T-helper 1 cell treated with Interleukin-12 subunit alpha and Interleukin-12 subunit beta and Interleukin-4 antibody, amounts not matched to agents 30 μg/mL and 1 μg/mL, for 36 hours (primary cell): ENCODE measurements at regions not wholly inside any gene's neighbourhood (a gene's known extent, or its start where the extent isn't known, plus 50 kb on each side); places are given as distances from the start of the nearest gene placed in this dataset.
"Not testable (repeated sequence)": the region's sequence is repeated elsewhere in the genome, so short reads cannot be mapped to it uniquely, and the experiment has no call there.

Experiments
- H3K27ac Mint-ChIP-seq: one replicate; pipeline ENCODE4 v1.8.0; 2021; ENCODE audit warnings: mild to moderate bottlenecking, mixed read lengths
- H3K27me3 Mint-ChIP-seq: one replicate; pipeline ENCODE4 v1.8.0; 2021; ENCODE audit warnings: low read depth, mixed read lengths
- H3K36me3 Mint-ChIP-seq: one replicate; pipeline ENCODE4 v1.8.0; 2021; ENCODE audit warnings: low read depth, mixed read lengths
- H3K4me1 Mint-ChIP-seq: one replicate; pipeline ENCODE4 v1.8.0; 2021; ENCODE audit warnings: low read depth, mixed read lengths
- H3K4me3 Mint-ChIP-seq: one replicate; pipeline ENCODE4 v1.8.0; 2021; ENCODE audit warnings: mild to moderate bottlenecking, moderate library complexity, mixed read lengths
- H3K9me3 Mint-ChIP-seq: one replicate; pipeline ENCODE4 v1.8.0; 2021; ENCODE audit warnings: mixed read lengths

DNA sequence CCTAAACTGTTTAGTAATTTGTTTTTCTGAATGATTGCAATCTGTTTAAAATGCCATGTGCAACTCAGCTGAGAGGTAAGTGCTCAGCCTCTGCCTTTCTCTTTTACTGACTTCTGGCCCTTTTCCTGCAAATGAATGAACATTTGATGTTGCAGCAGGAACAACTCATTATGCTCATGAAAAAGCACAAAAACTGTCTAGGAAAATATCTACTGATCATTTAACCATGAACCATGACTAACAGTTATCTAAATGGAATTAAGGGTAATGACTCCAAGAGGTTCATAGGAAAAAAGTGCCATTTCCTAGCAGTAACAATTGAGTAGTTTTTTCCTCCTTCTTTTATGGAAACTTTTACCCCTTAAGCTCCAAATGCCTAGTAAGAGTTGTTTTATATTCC, 70.6 kb upstream of the ANKH start:
- H3K4me3 Mint-ChIP-seq: no peak overlapping the region
- no peaks in the 10 kb centered on the region for H3K36me3 Mint-ChIP-seq
- H3K4me1 Mint-ChIP-seq: peaks cover 12% of the 10 kb centered on the region
- H3K9me3 Mint-ChIP-seq: no peaks in the 10 kb centered on the region
- H3K27ac Mint-ChIP-seq: no peak overlapping the region
- peaks cover 3% of the 10 kb centered on the region for H3K27me3 Mint-ChIP-seq

- peaks cover 3% of the 10 kb centered on the region for H3K4me1 Mint-ChIP-seq
- peaks cover 19% of the 10 kb centered on the region for H3K27me3 Mint-ChIP-seq
- H3K4me3 Mint-ChIP-seq: no peak overlapping the region
- no peak overlapping the region for H3K27ac Mint-ChIP-seq
- H3K36me3 Mint-ChIP-seq: no peaks in the 10 kb centered on the region
- no peaks in the 10 kb centered on the region for H3K9me3 Mint-ChIP-seq
These were observed 65.7 kb upstream of the ANKH start for GRCh38 chr5:14937254-14937653.

DNA sequence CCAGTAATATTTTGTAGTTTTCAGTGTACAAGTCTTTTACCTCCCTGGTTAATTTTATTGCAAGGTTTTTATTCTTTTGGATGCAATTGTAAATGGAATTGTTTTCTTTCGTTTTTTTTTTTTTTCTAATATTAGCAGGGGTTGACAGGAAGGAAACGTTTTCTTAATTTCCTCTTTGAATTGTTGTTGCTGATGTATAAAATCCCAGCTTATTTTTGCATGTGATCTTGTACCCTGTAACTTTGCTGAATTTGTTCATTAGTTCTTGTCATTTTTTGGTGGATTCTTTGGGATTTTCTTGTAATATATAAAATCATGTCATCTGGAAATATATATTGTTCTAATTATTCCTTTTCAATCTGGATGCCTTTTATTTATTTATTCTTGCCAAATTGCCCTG, 65.0 kb upstream of the ANKH start:
- H3K4me3 Mint-ChIP-seq: no peak overlapping the region
- no peaks in the 10 kb centered on the region for H3K9me3 Mint-ChIP-seq
- no peak overlapping the region for H3K27ac Mint-ChIP-seq
- H3K36me3 Mint-ChIP-seq: no peaks in the 10 kb centered on the region
- peaks cover 19% of the 10 kb centered on the region for H3K27me3 Mint-ChIP-seq
- peaks cover 3% of the 10 kb centered on the region for H3K4me1 Mint-ChIP-seq

GRCh38 chr5:14935341-14935740, 63.8 kb upstream of the ANKH start:
- H3K9me3 Mint-ChIP-seq: no peaks in the 10 kb centered on the region
- no peaks in the 10 kb centered on the region for H3K36me3 Mint-ChIP-seq
- H3K27me3 Mint-ChIP-seq: peaks cover 19% of the 10 kb centered on the region
- no peak overlapping the region for H3K27ac Mint-ChIP-seq
- H3K4me1 Mint-ChIP-seq: peaks cover 3% of the 10 kb centered on the region
- no peak overlapping the region for H3K4me3 Mint-ChIP-seq

DNA sequence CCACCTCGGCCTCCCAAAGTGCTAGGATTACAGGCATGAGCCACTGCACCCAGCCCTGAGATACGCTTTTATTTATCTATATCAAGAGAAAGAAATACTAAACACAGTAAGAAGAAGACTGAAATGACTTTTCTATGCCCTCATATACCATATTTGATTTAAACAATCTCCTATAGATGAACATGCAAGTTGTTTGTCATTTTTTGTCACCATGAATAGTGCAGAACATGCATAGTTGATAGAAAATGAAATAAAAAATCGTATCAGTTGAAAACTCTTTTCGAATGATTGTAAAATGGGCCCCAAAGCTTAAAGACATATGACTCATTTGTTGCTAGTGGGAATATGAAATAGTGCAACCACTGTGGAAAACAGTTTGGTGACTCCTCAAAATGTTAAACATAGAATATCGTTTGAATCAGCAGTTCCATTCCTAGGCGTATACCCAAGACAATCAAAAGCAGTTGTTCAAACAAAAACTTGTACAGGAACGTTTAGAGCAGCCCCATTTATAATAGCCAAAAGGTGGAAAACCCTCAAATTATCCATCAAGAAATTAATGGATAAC, 61.4 kb upstream of the ANKH start:
- H3K4me1 Mint-ChIP-seq: peaks cover 3% of the 10 kb centered on the region
- H3K36me3 Mint-ChIP-seq: no peaks in the 10 kb centered on the region
- no peaks in the 10 kb centered on the region for H3K9me3 Mint-ChIP-seq
- peaks cover 19% of the 10 kb centered on the region for H3K27me3 Mint-ChIP-seq
- no peak overlapping the region for H3K4me3 Mint-ChIP-seq
- no peak overlapping the region for H3K27ac Mint-ChIP-seq

GRCh38 chr5:14930486-14930885, 58.9 kb upstream of the ANKH start:
- Mint-ChIP-seq H3K4me3 (no peak overlapping the region), H3K27me3 (peaks cover 4% of the 10 kb centered on the region), H3K4me1 (peaks cover 12% of the 10 kb centered on the region), H3K27ac (no peak overlapping the region), H3K36me3 (no peaks in the 10 kb centered on the region), H3K9me3 (no peaks in the 10 kb centered on the region)

GRCh38 chr5:14929293-14930065, 57.9 kb upstream of the ANKH start:
- H3K9me3 Mint-ChIP-seq: no peaks in the 10 kb centered on the region
- peaks cover 17% of the 10 kb centered on the region for H3K4me1 Mint-ChIP-seq
- no peak overlapping the region for H3K4me3 Mint-ChIP-seq
- H3K36me3 Mint-ChIP-seq: no peaks in the 10 kb centered on the region
- H3K27ac Mint-ChIP-seq: no peak overlapping the region
- peaks cover 1% of the 10 kb centered on the region for H3K27me3 Mint-ChIP-seq

GRCh38 chr5:14928661-14929060, 57.1 kb upstream of the ANKH start:
- no peaks in the 10 kb centered on the region for H3K36me3 Mint-ChIP-seq
- H3K9me3 Mint-ChIP-seq: no peaks in the 10 kb centered on the region
- peaks cover 4% of the 10 kb centered on the region for H3K27me3 Mint-ChIP-seq
- H3K4me1 Mint-ChIP-seq: peaks cover 17% of the 10 kb centered on the region
- no peak overlapping the region for H3K4me3 Mint-ChIP-seq
- no peak overlapping the region for H3K27ac Mint-ChIP-seq

DNA sequence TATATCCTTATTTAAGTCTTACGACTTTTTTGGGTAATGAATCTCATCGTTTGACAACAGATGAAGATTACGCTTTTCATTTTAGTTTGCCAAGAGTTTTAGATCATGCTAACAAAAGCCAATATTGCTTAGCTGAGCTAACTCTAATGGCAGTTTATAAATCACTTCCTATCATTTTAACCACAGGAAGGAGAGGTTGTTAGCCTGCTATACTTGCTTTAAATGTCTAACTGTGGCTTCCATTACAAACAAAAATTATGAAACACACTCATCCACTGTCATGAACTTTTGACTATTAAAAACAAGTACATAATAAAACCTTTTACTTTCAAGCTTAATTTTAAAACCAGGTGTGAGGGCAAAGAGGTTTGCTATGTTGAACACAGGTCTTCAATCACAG, 53.7 kb upstream of the ANKH start:
- H3K27me3 Mint-ChIP-seq: peaks cover 4% of the 10 kb centered on the region
- H3K4me3 Mint-ChIP-seq: no peak overlapping the region
- peaks cover 17% of the 10 kb centered on the region for H3K4me1 Mint-ChIP-seq
- no peaks in the 10 kb centered on the region for H3K9me3 Mint-ChIP-seq
- H3K36me3 Mint-ChIP-seq: no peaks in the 10 kb centered on the region
- H3K27ac Mint-ChIP-seq: peak overlapping the region; percentile 74

GRCh38 chr5:14922952-14923351, 51.4 kb upstream of the ANKH start:
- not testable (repeated sequence) for H3K27me3 Mint-ChIP-seq, H3K27ac Mint-ChIP-seq, H3K36me3 Mint-ChIP-seq, H3K9me3 Mint-ChIP-seq, H3K4me3 Mint-ChIP-seq
- H3K4me1 Mint-ChIP-seq: peaks cover 17% of the 10 kb centered on the region

DNA sequence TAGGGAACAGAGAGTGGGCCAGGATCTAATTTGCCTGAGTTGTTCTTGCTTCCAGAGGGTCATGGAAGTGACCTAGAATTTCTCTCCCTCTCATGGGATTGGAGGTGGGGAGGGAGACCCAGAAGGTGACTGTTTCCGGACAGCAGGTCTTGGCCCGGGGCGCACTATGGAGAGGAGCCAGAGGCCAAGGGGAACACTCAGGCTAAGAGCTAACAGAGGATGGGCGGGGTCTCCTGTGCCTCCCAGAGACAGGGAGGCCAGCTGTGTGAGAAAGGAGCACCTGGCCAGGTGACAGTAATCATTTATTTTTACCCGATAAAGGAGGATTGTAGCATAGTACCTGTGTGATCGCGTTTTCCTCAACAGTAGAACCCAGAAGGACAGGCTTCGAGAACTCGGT, 50.9 kb upstream of the ANKH start:
- Mint-ChIP-seq H3K4me1 (peaks cover 17% of the 10 kb centered on the region), H3K36me3 (no peaks in the 10 kb centered on the region), H3K9me3 (no peaks in the 10 kb centered on the region), H3K27ac (no peak overlapping the region), H3K27me3 (peaks cover 4% of the 10 kb centered on the region), H3K4me3 (no peak overlapping the region)
